ENCODE measurements at regions not wholly inside any gene's neighbourhood (a gene's known extent, or its start where the extent isn't known, plus 50 kb on each side); places are given as distances from the start of the nearest gene placed in this dataset.

DNA sequence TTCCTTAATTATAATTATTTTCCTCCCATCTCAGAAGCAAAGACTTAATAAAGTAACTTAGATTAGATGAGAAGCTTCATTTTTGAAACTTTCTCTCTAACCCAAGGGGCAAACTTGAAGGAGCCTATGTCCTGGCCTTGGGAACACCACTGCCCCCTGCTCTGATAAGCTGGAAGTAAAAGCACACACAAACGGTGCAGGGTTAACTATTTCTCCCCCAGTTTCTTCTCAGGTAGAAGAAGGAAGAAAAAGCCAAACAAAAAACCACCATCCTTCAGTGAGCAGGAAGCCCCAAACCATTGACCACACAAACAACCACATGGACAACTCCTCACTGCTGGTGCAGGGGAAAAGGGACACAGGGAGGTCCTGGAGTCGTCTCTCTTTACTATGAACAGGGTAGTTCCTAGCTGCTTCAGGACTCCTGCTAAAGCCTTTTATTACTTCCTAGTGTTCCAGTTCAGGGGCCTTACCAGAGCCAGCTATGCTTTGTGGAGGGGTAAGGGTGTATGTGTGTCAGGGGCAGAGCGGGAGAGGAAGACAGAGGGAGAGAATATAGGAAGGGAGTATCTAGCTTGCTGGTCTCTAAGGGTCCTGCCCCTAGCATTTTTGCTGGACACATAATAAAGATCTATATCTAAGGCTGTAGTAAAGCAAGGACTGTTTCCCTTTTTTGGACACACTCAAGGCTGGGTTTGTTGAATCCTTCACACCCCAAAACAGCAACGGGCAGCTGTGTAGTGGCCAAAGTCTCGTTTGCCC is 94.0 kb upstream of the UMPS start:
- Histone ChIP-seq H2AFZ (no peak overlapping the region), H3K9me3 (ENCODE audit: insufficient read depth, low read depth) (no peaks in the 10 kb centered on the region), H3K79me2 (ENCODE audit: low read depth) (no peaks in the 10 kb centered on the region), H3K4me3 (no peak overlapping the region), H3K9me2 (ENCODE audit: insufficient read depth) (no peaks in the 10 kb centered on the region; the same call in 1 of the 2 replicates), H4K20me1 (ENCODE audit: insufficient read depth) (no peaks in the 10 kb centered on the region), H3K27ac (no peak overlapping the region), H3F3A (ENCODE audit: insufficient read depth, low read depth) (no peaks in the 10 kb centered on the region), H3K4me2 (no peak overlapping the region), H3K27me3 (ENCODE audit: insufficient read depth, low read depth) (no peaks in the 10 kb centered on the region), H3K36me3 (ENCODE audit: low read depth) (no peaks in the 10 kb centered on the region), H3K4me1 (replicated peaks; ENCODE audit: insufficient read depth) (peaks cover 8% of the 10 kb centered on the region; the same call in 1 of the 2 replicates)
- POLR2A ChIA-PET (ENCODE audit: unreplicated experiment), result no interaction called here
- BruUV-seq (replicated peaks), result no TSS peak
- no peak for DNase-seq
- intact Hi-C loops (cut with micrococcal nuclease; ENCODE audit: unreplicated experiment), result no loop called here
- no peak for TF ChIP-seq EZH2 (IDR thresholded peaks at IDR 0.05; ENCODE audit: low read depth)
- TF ChIP-seq, protein P1, sequence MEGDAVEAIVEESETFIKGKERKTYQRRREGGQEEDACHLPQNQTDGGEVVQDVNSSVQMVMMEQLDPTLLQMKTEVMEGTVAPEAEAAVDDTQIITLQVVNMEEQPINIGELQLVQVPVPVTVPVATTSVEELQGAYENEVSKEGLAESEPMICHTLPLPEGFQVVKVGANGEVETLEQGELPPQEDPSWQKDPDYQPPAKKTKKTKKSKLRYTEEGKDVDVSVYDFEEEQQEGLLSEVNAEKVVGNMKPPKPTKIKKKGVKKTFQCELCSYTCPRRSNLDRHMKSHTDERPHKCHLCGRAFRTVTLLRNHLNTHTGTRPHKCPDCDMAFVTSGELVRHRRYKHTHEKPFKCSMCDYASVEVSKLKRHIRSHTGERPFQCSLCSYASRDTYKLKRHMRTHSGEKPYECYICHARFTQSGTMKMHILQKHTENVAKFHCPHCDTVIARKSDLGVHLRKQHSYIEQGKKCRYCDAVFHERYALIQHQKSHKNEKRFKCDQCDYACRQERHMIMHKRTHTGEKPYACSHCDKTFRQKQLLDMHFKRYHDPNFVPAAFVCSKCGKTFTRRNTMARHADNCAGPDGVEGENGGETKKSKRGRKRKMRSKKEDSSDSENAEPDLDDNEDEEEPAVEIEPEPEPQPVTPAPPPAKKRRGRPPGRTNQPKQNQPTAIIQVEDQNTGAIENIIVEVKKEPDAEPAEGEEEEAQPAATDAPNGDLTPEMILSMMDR (conservative IDR thresholded peaks at IDR 0.05), result no peak
- CTCF ChIA-PET, result interaction anchor here (0.6 kb wide), 1 partner anchor 285 kb away, joined by 3 read pairs; no protein-coding TSS in a partner anchor

DNA sequence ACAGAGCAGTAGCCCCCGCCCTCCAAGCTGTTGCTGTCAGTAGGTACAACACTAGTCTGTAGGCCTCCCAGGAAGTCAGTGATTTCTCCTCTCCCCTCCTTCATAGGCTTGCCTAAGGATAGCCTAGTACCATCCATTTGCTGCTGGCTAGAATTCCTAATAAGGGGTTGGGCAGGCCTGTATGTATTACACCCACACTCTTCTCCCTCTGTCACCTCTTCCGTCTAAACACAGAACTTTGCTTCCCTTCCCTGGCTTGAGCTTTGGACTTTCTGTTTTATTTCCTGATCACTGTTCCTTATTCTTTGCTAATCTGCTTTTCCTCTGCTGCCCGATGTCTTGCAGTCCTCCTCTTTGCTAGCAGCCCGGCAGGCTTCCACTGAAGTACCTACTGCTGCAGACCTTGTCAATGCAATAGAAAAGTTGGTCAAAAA is 93.4 kb upstream of the UMPS start:
- H3K27me3 ChIP-seq (ENCODE audit: insufficient read depth, low read depth), result no peaks in the 10 kb centered on the region
- H3F3A ChIP-seq (ENCODE audit: insufficient read depth, low read depth), result no peaks in the 10 kb centered on the region
- ChIA-PET POLR2A (ENCODE audit: unreplicated experiment) (no interaction called here), CTCF (interaction anchor here (0.6 kb wide), 1 partner anchor 285 kb away, joined by 3 read pairs; no protein-coding TSS in a partner anchor)
- no peak overlapping the region for H2AFZ ChIP-seq
- no peak overlapping the region for H3K27ac ChIP-seq
- intact Hi-C loops (cut with micrococcal nuclease; ENCODE audit: unreplicated experiment), result no loop called here
- no peaks in the 10 kb centered on the region for H3K36me3 ChIP-seq (ENCODE audit: low read depth)
- DNase-seq, result no peak
- no peaks in the 10 kb centered on the region for H3K79me2 ChIP-seq (ENCODE audit: low read depth)
- no peak for TF ChIP-seq EZH2 (IDR thresholded peaks at IDR 0.05; ENCODE audit: low read depth)
- TF ChIP-seq, protein P1 (conservative IDR thresholded peaks at IDR 0.05), result no peak
- no TSS peak for BruUV-seq (replicated peaks)
- H3K9me3 ChIP-seq (ENCODE audit: insufficient read depth, low read depth), result no peaks in the 10 kb centered on the region
- H4K20me1 ChIP-seq (ENCODE audit: insufficient read depth), result no peaks in the 10 kb centered on the region
- no peak overlapping the region for H3K4me2 ChIP-seq
- peaks cover 8% of the 10 kb centered on the region; the same call in 1 of the 2 replicates for H3K4me1 ChIP-seq (replicated peaks; ENCODE audit: insufficient read depth)
- H3K4me3 ChIP-seq, result no peak overlapping the region
- H3K9me2 ChIP-seq (ENCODE audit: insufficient read depth), result no peaks in the 10 kb centered on the region; the same call in 1 of the 2 replicates

DNA sequence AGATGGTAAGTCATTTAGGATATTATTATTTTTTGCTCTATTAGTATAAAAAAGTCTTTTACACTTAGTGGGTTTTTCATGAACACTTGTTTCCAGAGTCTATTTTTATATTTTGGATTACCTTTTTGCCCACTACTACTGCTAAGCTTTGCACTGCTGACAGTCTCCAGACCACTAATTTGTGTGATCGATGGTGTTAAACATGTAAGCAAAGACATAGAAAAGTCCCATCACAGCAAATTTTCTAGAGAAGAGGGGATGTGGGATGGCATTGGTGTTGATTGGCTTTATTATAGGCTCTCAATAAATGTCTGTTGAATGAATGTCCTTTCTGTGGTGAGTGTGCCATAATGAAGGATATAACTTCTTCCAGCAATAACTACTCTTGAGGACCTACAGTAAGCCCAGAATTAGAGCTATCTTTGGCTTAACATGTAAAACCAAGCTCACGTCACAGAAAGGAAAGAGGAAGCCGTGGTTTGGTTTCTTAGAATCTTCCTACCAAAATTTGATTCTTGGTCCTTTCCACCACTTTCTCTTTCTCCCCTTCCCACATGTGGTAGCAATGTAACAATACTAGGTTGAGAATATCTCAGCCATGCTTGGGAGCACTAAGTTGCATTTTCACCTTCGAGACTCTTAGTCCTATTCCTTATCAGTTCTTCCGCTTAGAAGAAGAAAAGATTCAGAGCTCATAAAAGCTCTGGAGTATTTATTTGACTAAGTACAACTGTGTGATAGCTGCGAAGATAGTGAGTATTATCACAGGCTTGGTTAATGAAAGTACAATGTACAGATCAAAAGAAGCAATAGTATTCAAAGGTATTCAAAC is 90.6 kb upstream of the UMPS start:
- H3K27me3 ChIP-seq (ENCODE audit: insufficient read depth, low read depth), result no peaks in the 10 kb centered on the region
- BruUV-seq (replicated peaks), result no TSS peak
- CTCF ChIA-PET, result no interaction called here

More for the DNA sequence above, 90.6 kb upstream of the UMPS start:
- no peaks in the 10 kb centered on the region for H3K79me2 ChIP-seq (ENCODE audit: low read depth)
- no peak for TF ChIP-seq EZH2 (IDR thresholded peaks at IDR 0.05; ENCODE audit: low read depth)
- TF ChIP-seq, protein P1 (conservative IDR thresholded peaks at IDR 0.05), result no peak
- H3K4me2 ChIP-seq, result no peak overlapping the region
- H3K4me3 ChIP-seq, result no peak overlapping the region
- no peaks in the 10 kb centered on the region for H3K4me1 ChIP-seq (replicated peaks; ENCODE audit: insufficient read depth)
- H2AFZ ChIP-seq, result no peak overlapping the region
- no peak overlapping the region for H3K27ac ChIP-seq
- no peaks in the 10 kb centered on the region for H3F3A ChIP-seq (ENCODE audit: insufficient read depth, low read depth)
- intact Hi-C loops (cut with micrococcal nuclease; ENCODE audit: unreplicated experiment), result no loop called here
- H3K9me3 ChIP-seq (ENCODE audit: insufficient read depth, low read depth), result no peaks in the 10 kb centered on the region
- no peaks in the 10 kb centered on the region for H4K20me1 ChIP-seq (ENCODE audit: insufficient read depth)
- no peak for DNase-seq
- POLR2A ChIA-PET (ENCODE audit: unreplicated experiment), result no interaction called here
- H3K9me2 ChIP-seq (ENCODE audit: insufficient read depth), result no peaks in the 10 kb centered on the region; the same call in 1 of the 2 replicates
- no peaks in the 10 kb centered on the region for H3K36me3 ChIP-seq (ENCODE audit: low read depth)
